ENCODE measurements at regions not wholly inside any gene's neighbourhood (a gene's known extent, or its start where the extent isn't known, plus 50 kb on each side); places are given as distances from the start of the nearest gene placed in this dataset.

DNA sequence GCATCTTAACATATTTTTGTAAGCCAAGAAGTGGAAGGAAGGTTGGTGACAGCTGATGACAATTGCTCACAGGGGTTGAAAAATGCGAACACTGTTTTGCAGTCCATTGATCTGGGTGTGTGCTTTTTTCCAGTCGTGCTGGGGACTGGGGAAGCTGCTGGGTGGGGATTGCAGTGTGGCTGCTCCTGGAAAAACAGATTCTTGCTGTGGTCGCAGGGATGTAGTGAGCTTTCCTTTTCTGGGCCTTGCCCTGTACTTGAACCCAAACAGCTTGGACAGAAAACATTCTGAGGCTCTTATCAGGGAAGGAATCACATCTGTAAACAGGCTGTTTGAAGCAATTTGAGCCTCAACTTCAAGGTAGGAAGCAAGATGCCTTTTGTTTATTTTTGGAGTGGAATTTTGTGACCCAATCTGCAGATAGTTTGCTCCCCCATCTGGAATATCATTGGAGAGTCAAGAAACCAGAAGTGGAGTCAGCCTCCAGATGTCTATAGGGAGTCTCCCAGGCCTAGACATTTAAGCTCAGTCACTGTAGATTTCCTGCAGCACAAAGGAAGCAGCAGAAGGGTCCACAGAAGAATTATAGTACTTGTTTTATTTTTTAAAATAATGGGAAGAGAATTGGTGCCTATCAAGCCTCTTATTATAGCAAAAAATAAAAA is 279.2 kb upstream of the FERMT1 start:
- Histone ChIP-seq H3K27me3 (ENCODE audit: control insufficient read depth in 1 of 2, insufficient read depth in 2 of 2, low read length in 2 of 2) (no peaks in the 10 kb centered on the region), H3K4me1 (ENCODE audit: insufficient read depth, low read length) (0 out of 2 replicates have a peak, but pooled peaks cover 7% of the 10 kb centered on the region), H3K9ac (ENCODE audit: insufficient read depth, low read depth, low read length) (no peak overlapping the region), H3K79me2 (ENCODE audit: insufficient read depth, low read length) (no peaks in the 10 kb centered on the region), H3K4me3 (replicated peaks in 1 of 3; ENCODE audit: insufficient read depth in 1 of 3, low read depth in 2 of 3, low read length in 3 of 3) (no peak overlapping the region), H2AFZ (ENCODE audit: low read length) (no peak overlapping the region), H3K27ac (ENCODE audit: extremely low read length, insufficient read depth, low read length) (no peak overlapping the region), H3K9me3 (ENCODE audit: low read length) (no peaks in the 10 kb centered on the region), H4K20me1 (ENCODE audit: insufficient read depth, low read length) (no peaks in the 10 kb centered on the region), H3K36me3 (replicated peaks in 1 of 2; ENCODE audit: control insufficient read depth in 1 of 2, insufficient read depth in 2 of 2, low read length in 2 of 2) (no peaks in the 10 kb centered on the region), H3K4me2 (ENCODE audit: low read depth, low read length) (no peak overlapping the region)
- POLR2A ChIA-PET: interaction anchor here (1.1 kb wide), 1 partner anchor 88 kb away, joined by 3 read pairs; no protein-coding TSS in a partner anchor
- 3% methylated on average over 3 of the region's 3 CpGs for WGBS (ENCODE audit: low lambda C conversion rate)
- CTCF ChIA-PET (ENCODE audit: low intra/inter-chr PET ratio, low total read pairs): no interaction called here
- DNase-seq (ENCODE audit: low spot score) (no peak), FAIRE-seq (no peak), ATAC-seq (no peak)
- in situ Hi-C loops (cut with HindIII; ENCODE audit: extremely low pct_ligation_motif_present, low pct_unique_long_range_greater_than_20kb): no loop called here
- BruUV-seq (replicated peaks): no TSS peak
- intact Hi-C loops (cut with micrococcal nuclease; ENCODE audit: unreplicated experiment): no loop called here
- TF ChIP-seq, protein P1, sequence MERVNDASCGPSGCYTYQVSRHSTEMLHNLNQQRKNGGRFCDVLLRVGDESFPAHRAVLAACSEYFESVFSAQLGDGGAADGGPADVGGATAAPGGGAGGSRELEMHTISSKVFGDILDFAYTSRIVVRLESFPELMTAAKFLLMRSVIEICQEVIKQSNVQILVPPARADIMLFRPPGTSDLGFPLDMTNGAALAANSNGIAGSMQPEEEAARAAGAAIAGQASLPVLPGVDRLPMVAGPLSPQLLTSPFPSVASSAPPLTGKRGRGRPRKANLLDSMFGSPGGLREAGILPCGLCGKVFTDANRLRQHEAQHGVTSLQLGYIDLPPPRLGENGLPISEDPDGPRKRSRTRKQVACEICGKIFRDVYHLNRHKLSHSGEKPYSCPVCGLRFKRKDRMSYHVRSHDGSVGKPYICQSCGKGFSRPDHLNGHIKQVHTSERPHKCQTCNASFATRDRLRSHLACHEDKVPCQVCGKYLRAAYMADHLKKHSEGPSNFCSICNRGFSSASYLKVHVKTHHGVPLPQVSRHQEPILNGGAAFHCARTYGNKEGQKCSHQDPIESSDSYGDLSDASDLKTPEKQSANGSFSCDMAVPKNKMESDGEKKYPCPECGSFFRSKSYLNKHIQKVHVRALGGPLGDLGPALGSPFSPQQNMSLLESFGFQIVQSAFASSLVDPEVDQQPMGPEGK (CRISPR knock-in tag; IDR thresholded peaks at IDR 0.05): no peak
- no peak for TF ChIP-seq STAG1 (CRISPR knock-in tag; IDR thresholded peaks at IDR 0.05)
- no peak for TF ChIP-seq DPF2 (CRISPR knock-in tag; IDR thresholded peaks at IDR 0.05; ENCODE audit: borderline replicate concordance, low read depth)
- TF ChIP-seq KLF13 (CRISPR knock-in tag; IDR thresholded peaks at IDR 0.05): no peak
- no peak for TF ChIP-seq GPN1 (CRISPR knock-in tag; IDR thresholded peaks at IDR 0.05; ENCODE audit: borderline replicate concordance)
- TF ChIP-seq MZF1 (CRISPR knock-in tag; IDR thresholded peaks at IDR 0.05; ENCODE audit: borderline replicate concordance): no peak
- TF ChIP-seq ARNT2 (CRISPR knock-in tag; IDR thresholded peaks at IDR 0.05; ENCODE audit: low read depth): no peak
- no peak for TF ChIP-seq MXD4 (CRISPR knock-in tag; IDR thresholded peaks at IDR 0.05)
- TF ChIP-seq, protein P2, sequence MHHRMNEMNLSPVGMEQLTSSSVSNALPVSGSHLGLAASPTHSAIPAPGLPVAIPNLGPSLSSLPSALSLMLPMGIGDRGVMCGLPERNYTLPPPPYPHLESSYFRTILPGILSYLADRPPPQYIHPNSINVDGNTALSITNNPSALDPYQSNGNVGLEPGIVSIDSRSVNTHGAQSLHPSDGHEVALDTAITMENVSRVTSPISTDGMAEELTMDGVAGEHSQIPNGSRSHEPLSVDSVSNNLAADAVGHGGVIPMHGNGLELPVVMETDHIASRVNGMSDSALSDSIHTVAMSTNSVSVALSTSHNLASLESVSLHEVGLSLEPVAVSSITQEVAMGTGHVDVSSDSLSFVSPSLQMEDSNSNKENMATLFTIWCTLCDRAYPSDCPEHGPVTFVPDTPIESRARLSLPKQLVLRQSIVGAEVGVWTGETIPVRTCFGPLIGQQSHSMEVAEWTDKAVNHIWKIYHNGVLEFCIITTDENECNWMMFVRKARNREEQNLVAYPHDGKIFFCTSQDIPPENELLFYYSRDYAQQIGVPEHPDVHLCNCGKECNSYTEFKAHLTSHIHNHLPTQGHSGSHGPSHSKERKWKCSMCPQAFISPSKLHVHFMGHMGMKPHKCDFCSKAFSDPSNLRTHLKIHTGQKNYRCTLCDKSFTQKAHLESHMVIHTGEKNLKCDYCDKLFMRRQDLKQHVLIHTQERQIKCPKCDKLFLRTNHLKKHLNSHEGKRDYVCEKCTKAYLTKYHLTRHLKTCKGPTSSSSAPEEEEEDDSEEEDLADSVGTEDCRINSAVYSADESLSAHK (CRISPR knock-in tag; IDR thresholded peaks at IDR 0.05; ENCODE audit: borderline replicate concordance): no peak
- TF ChIP-seq ZNF724P (CRISPR knock-in tag; IDR thresholded peaks at IDR 0.05; ENCODE audit: borderline replicate concordance): no peak
- TF ChIP-seq USF2 (IDR thresholded peaks at IDR 0.05; ENCODE audit: low read depth, low read length): no peak
- no peak for TF ChIP-seq USF2 (CRISPR knock-in tag; IDR thresholded peaks at IDR 0.05; ENCODE audit: borderline replicate concordance)
- TF ChIP-seq, protein P3, sequence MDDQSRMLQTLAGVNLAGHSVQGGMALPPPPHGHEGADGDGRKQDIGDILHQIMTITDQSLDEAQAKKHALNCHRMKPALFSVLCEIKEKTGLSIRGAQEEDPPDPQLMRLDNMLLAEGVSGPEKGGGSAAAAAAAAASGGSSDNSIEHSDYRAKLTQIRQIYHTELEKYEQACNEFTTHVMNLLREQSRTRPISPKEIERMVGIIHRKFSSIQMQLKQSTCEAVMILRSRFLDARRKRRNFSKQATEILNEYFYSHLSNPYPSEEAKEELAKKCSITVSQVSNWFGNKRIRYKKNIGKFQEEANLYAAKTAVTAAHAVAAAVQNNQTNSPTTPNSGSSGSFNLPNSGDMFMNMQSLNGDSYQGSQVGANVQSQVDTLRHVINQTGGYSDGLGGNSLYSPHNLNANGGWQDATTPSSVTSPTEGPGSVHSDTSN (CRISPR knock-in tag; IDR thresholded peaks at IDR 0.05; ENCODE audit: borderline replicate concordance): no peak
- TF ChIP-seq ZNF44 (CRISPR knock-in tag; IDR thresholded peaks at IDR 0.05): no peak
- TF ChIP-seq, protein P4, sequence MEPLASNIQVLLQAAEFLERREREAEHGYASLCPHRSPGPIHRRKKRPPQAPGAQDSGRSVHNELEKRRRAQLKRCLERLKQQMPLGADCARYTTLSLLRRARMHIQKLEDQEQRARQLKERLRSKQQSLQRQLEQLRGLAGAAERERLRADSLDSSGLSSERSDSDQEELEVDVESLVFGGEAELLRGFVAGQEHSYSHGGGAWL (CRISPR knock-in tag; IDR thresholded peaks at IDR 0.05): no peak
- TF ChIP-seq ZNF652 (CRISPR knock-in tag; IDR thresholded peaks at IDR 0.05; ENCODE audit: borderline replicate concordance, low read depth): no peak
- no peak for TF ChIP-seq ZNF878 (CRISPR knock-in tag; IDR thresholded peaks at IDR 0.05)
